ENCODE measurements at regions not wholly inside any gene's neighbourhood (a gene's known extent, or its start where the extent isn't known, plus 50 kb on each side); places are given as distances from the start of the nearest gene placed in this dataset.
"Not testable (repeated sequence)": the region's sequence is repeated elsewhere in the genome, so short reads cannot be mapped to it uniquely, and the experiment has no call there.

- Histone ChIP-seq H3K4me3 (replicated peaks in 1 of 4; ENCODE audit: control extremely low read depth in 1 of 4, insufficient read depth in 1 of 4, low read depth in 3 of 4, low read length in 4 of 4) (no peak overlapping the region), H3K27ac (ENCODE audit: insufficient read depth, low read length) (no peak overlapping the region), H3K79me2 (ENCODE audit: control insufficient read depth, insufficient read depth, low read length) (no peaks in the 10 kb centered on the region), H3K4me2 (ENCODE audit: extremely low read depth, insufficient read depth, low read length) (no peak overlapping the region), H3K9me3 (ENCODE audit: control insufficient read depth, insufficient read depth, low read depth, low read length) (no peaks in the 10 kb centered on the region), H3K36me3 (ENCODE audit: control insufficient read depth, insufficient read depth, low read length) (no peaks in the 10 kb centered on the region), H2AFZ (ENCODE audit: low read length) (no peak overlapping the region), H4K20me1 (ENCODE audit: control insufficient read depth, extremely low read depth, insufficient read depth, low read length) (no peaks in the 10 kb centered on the region), H3K9ac (ENCODE audit: insufficient read depth, low read length) (no peak overlapping the region), H3K4me1 (ENCODE audit: control insufficient read depth, extremely low read depth, insufficient read depth, low read length) (no peaks in the 10 kb centered on the region), H3K27me3 (ENCODE audit: control insufficient read depth, insufficient read depth, low read length) (no peaks in the 10 kb centered on the region)
- no peak for DNase-seq (ENCODE audit: low read depth in 2 of 2)
- TF ChIP-seq EZH2 (IDR thresholded peaks at IDR 0.05; ENCODE audit: low read length, missing control alignments) (no peak), CTCF (conservative IDR thresholded peaks at IDR 0.05 in 1 of 2, IDR thresholded peaks at IDR 0.05 in 1 of 2; ENCODE audit: low read depth in 1 of 2, low read length in 2 of 2) (no peak)
These were observed 100.6 kb upstream of the OLIG2 start for GRCh38 chr21:32925098-32925497.

GRCh38 chr21:32929633-32930038 lies 96.1 kb upstream of the OLIG2 start:
- H2AFZ ChIP-seq (ENCODE audit: low read length), result no peak overlapping the region
- H3K79me2 ChIP-seq (ENCODE audit: control insufficient read depth, insufficient read depth, low read length), result no peaks in the 10 kb centered on the region
- H3K36me3 ChIP-seq (ENCODE audit: control insufficient read depth, insufficient read depth, low read length), result no peaks in the 10 kb centered on the region
- no peak for DNase-seq (ENCODE audit: low read depth in 2 of 2)
- no peak for TF ChIP-seq CTCF (conservative IDR thresholded peaks at IDR 0.05 in 1 of 2, IDR thresholded peaks at IDR 0.05 in 1 of 2; ENCODE audit: low read depth in 1 of 2, low read length in 2 of 2)
- TF ChIP-seq EZH2 (IDR thresholded peaks at IDR 0.05; ENCODE audit: low read length, missing control alignments), result no peak
- H3K27ac ChIP-seq (ENCODE audit: insufficient read depth, low read length), result no peak overlapping the region
- no peak overlapping the region for H3K4me2 ChIP-seq (ENCODE audit: extremely low read depth, insufficient read depth, low read length)
- H3K9me3 ChIP-seq (ENCODE audit: control insufficient read depth, insufficient read depth, low read depth, low read length), result no peaks in the 10 kb centered on the region
- H3K9ac ChIP-seq (ENCODE audit: insufficient read depth, low read length), result no peak overlapping the region
- H4K20me1 ChIP-seq (ENCODE audit: control insufficient read depth, extremely low read depth, insufficient read depth, low read length), result no peaks in the 10 kb centered on the region
- no peak overlapping the region for H3K4me3 ChIP-seq (replicated peaks in 1 of 4; ENCODE audit: control extremely low read depth in 1 of 4, insufficient read depth in 1 of 4, low read depth in 3 of 4, low read length in 4 of 4)
- no peaks in the 10 kb centered on the region for H3K4me1 ChIP-seq (ENCODE audit: control insufficient read depth, extremely low read depth, insufficient read depth, low read length)
- no peaks in the 10 kb centered on the region for H3K27me3 ChIP-seq (ENCODE audit: control insufficient read depth, insufficient read depth, low read length)

GRCh38 chr21:32930673-32931072 lies 95.1 kb upstream of the OLIG2 start:
- no peaks in the 10 kb centered on the region for H3K36me3 ChIP-seq (ENCODE audit: control insufficient read depth, insufficient read depth, low read length)
- H3K4me1 ChIP-seq (ENCODE audit: control insufficient read depth, extremely low read depth, insufficient read depth, low read length), result no peaks in the 10 kb centered on the region
- H3K9ac ChIP-seq (ENCODE audit: insufficient read depth, low read length), result no peak overlapping the region
- no peak overlapping the region for H3K27ac ChIP-seq (ENCODE audit: insufficient read depth, low read length)
- no peak overlapping the region for H3K4me2 ChIP-seq (ENCODE audit: extremely low read depth, insufficient read depth, low read length)
- no peak overlapping the region for H2AFZ ChIP-seq (ENCODE audit: low read length)
- H3K4me3 ChIP-seq (replicated peaks in 1 of 4; ENCODE audit: control extremely low read depth in 1 of 4, insufficient read depth in 1 of 4, low read depth in 3 of 4, low read length in 4 of 4), result no peak overlapping the region
- H3K79me2 ChIP-seq (ENCODE audit: control insufficient read depth, insufficient read depth, low read length), result no peaks in the 10 kb centered on the region
- H4K20me1 ChIP-seq (ENCODE audit: control insufficient read depth, extremely low read depth, insufficient read depth, low read length), result no peaks in the 10 kb centered on the region
- TF ChIP-seq CTCF (conservative IDR thresholded peaks at IDR 0.05 in 1 of 2, IDR thresholded peaks at IDR 0.05 in 1 of 2; ENCODE audit: low read depth in 1 of 2, low read length in 2 of 2), result no peak
- TF ChIP-seq EZH2 (IDR thresholded peaks at IDR 0.05; ENCODE audit: low read length, missing control alignments), result no peak
- H3K9me3 ChIP-seq (ENCODE audit: control insufficient read depth, insufficient read depth, low read depth, low read length), result no peaks in the 10 kb centered on the region
- H3K27me3 ChIP-seq (ENCODE audit: control insufficient read depth, insufficient read depth, low read length), result no peaks in the 10 kb centered on the region
- DNase-seq (ENCODE audit: low read depth in 2 of 2), result peak in 1 of 2 donors; percentile 12

GRCh38 chr21:32934068-32934467 lies 91.7 kb upstream of the OLIG2 start:
- not testable (repeated sequence) for H4K20me1 ChIP-seq (ENCODE audit: control insufficient read depth, extremely low read depth, insufficient read depth, low read length); H3K36me3 ChIP-seq (ENCODE audit: control insufficient read depth, insufficient read depth, low read length); H3K4me2 ChIP-seq (ENCODE audit: extremely low read depth, insufficient read depth, low read length); H3K79me2 ChIP-seq (ENCODE audit: control insufficient read depth, insufficient read depth, low read length); H3K27me3 ChIP-seq (ENCODE audit: control insufficient read depth, insufficient read depth, low read length); H2AFZ ChIP-seq (ENCODE audit: low read length); H3K4me1 ChIP-seq (ENCODE audit: control insufficient read depth, extremely low read depth, insufficient read depth, low read length); DNase-seq (ENCODE audit: low read depth in 2 of 2); H3K4me3 ChIP-seq (replicated peaks in 1 of 4; ENCODE audit: control extremely low read depth in 1 of 4, insufficient read depth in 1 of 4, low read depth in 3 of 4, low read length in 4 of 4); H3K9ac ChIP-seq (ENCODE audit: insufficient read depth, low read length); H3K27ac ChIP-seq (ENCODE audit: insufficient read depth, low read length); H3K9me3 ChIP-seq (ENCODE audit: control insufficient read depth, insufficient read depth, low read depth, low read length)
